RWPE2 (cell line): ENCODE measurements at regions not wholly inside any gene's neighbourhood (a gene's known extent, or its start where the extent isn't known, plus 50 kb on each side); places are given as distances from the start of the nearest gene placed in this dataset.

ENCODE experiments used
- ATAC-seq: fragments of 200-7000 bp; cut with Tn5 transposase; 3 replicates; pipeline ENCODE4 v1.9.1; 2021; ENCODE audit warnings: low read depth
- DNase-seq: peaks from one replicate; pipeline ENCODE4 v3.0.0-alpha.2; 2020; ENCODE audit warnings: low spot score
- H3K27ac ChIP-seq: fragments of 450-650 bp; 2 replicates; pipeline ENCODE4 v1.5.1; 2017; ENCODE audit warnings: mild to moderate bottlenecking; ENCODE audit not compliant: poor library complexity, severe bottlenecking
- H3K27me3 ChIP-seq: fragments of 250-450 bp; sonication (Bioruptor Pico); 2 replicates; pipeline ENCODE4 v1.5.1; 2021; ENCODE audit warnings: mild to moderate bottlenecking, moderate library complexity; ENCODE audit not compliant: insufficient read depth, poor library complexity, severe bottlenecking
- H3K36me3 ChIP-seq: fragments of 250-450 bp; sonication (Bioruptor Pico); 2 replicates; pipeline ENCODE4 v1.5.1; 2020; ENCODE audit warnings: low read depth, mild to moderate bottlenecking, moderate library complexity
- H3K4me1 ChIP-seq: fragments of 250-450 bp; sonication (Bioruptor Pico); 2 replicates; pipeline ENCODE4 v1.5.1; 2021; ENCODE audit warnings: mild to moderate bottlenecking, moderate library complexity; ENCODE audit not compliant: insufficient read depth, poor library complexity, severe bottlenecking
- H3K4me3 ChIP-seq: fragments of 250-450 bp; sonication (Bioruptor Pico); 2 replicates; pipeline ENCODE4 v1.5.1; 2021; ENCODE audit warnings: mild to moderate bottlenecking, moderate library complexity; ENCODE audit not compliant: severe bottlenecking
- H3K9me3 ChIP-seq: fragments of 250-450 bp; sonication (Bioruptor Pico); 2 replicates; pipeline ENCODE4 v1.5.1; 2021; ENCODE audit warnings: mild to moderate bottlenecking, moderate library complexity; ENCODE audit not compliant: severe bottlenecking
- TF ChIP-seq, protein P1 (sequence below): fragments of 450-650 bp; IDR thresholded peaks from one replicate; pipeline ENCODE4 v1.5.1; 2017; ENCODE audit warnings: mild to moderate bottlenecking, moderate library complexity; ENCODE audit not compliant: poor library complexity, severe bottlenecking

GRCh38 chr2:150878356-150878755 lies 383.3 kb downstream of the RBM43 start:
- Histone ChIP-seq H3K36me3 (no peaks in the 10 kb centered on the region), H3K9me3 (no peaks in the 10 kb centered on the region), H3K27me3 (no peaks in the 10 kb centered on the region), H3K4me3 (no peak overlapping the region), H3K27ac (no peak overlapping the region), H3K4me1 (peaks cover 3% of the 10 kb centered on the region)
- ATAC-seq, result peak; percentile 62; the same call in 2 of the 3 replicates
- TF ChIP-seq, protein P1, sequence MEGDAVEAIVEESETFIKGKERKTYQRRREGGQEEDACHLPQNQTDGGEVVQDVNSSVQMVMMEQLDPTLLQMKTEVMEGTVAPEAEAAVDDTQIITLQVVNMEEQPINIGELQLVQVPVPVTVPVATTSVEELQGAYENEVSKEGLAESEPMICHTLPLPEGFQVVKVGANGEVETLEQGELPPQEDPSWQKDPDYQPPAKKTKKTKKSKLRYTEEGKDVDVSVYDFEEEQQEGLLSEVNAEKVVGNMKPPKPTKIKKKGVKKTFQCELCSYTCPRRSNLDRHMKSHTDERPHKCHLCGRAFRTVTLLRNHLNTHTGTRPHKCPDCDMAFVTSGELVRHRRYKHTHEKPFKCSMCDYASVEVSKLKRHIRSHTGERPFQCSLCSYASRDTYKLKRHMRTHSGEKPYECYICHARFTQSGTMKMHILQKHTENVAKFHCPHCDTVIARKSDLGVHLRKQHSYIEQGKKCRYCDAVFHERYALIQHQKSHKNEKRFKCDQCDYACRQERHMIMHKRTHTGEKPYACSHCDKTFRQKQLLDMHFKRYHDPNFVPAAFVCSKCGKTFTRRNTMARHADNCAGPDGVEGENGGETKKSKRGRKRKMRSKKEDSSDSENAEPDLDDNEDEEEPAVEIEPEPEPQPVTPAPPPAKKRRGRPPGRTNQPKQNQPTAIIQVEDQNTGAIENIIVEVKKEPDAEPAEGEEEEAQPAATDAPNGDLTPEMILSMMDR, result no peak
- no peak for DNase-seq

DNA sequence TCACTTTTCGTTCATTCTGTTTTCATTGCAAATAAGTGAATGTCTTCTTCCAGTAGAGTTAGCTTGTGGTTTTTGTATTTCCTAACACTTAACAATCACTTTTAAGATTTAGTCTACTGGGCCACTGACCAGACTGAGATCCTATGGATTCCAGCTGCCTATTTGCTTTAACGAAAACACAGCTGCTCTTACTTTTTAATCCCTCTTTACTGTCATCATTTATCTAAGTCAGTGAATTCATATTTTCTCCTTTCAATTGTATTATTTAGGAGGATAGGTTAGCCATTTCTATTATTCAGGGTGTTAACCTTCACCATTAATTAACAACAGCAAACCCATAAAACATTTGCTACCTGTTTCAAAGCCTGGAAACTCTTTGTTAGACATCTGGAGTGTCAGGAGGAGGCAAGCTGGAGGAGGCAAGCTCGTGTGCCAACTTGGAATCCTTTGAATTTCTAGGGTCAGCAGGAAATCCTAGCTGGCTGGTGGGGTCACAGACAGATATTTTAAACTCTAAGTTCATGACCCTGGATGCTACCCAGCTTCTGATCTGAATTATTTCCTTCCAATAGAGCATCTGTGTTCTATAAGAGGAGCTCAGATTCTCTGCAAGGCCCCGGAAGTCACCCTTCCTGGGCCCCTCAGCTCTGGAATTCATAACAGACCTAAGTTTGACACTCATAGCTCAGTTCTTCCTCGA lies 385.3 kb downstream of the RBM43 start:
- DNase-seq, result no peak

DNA sequence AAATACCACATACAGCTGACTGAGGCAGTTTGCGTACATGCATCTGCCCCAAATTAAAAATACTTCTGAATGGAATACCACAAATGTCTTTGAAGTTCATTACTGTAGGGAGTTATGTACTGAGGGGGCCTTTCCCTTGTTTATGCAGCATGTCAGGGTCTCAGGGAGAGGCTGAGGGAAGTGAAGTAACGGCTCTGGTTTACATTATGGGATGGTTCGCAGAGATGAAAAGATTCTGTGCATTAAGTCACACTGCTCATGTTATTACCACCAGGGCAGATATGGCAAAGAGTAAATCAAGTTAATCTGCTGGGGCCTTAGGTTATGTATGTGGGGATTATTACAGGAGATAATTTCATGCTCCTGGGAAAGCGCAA lies 385.9 kb upstream of the RND3 start:
- no peak for DNase-seq
- Histone ChIP-seq H3K9me3 (no peaks in the 10 kb centered on the region), H3K36me3 (no peaks in the 10 kb centered on the region), H3K4me1 (no peaks in the 10 kb centered on the region), H3K27ac (no peak overlapping the region), H3K4me3 (no peak overlapping the region), H3K27me3 (no peaks in the 10 kb centered on the region)
- TF ChIP-seq, protein P1, result no peak
- no peak for ATAC-seq

More for the DNA sequence above, 385.3 kb downstream of the RBM43 start:
- Histone ChIP-seq H3K4me1 (peaks cover 3% of the 10 kb centered on the region), H3K36me3 (no peaks in the 10 kb centered on the region), H3K9me3 (no peaks in the 10 kb centered on the region), H3K27me3 (no peaks in the 10 kb centered on the region), H3K27ac (no peak overlapping the region), H3K4me3 (no peak overlapping the region)
- ATAC-seq, result no peak
- TF ChIP-seq, protein P1, result no peak

- H3K4me3 ChIP-seq, result no peak overlapping the region
- no peaks in the 10 kb centered on the region for H3K4me1 ChIP-seq
- no peaks in the 10 kb centered on the region for H3K9me3 ChIP-seq
- DNase-seq (no peak), ATAC-seq (no peak)
- H3K27me3 ChIP-seq, result no peaks in the 10 kb centered on the region
- no peaks in the 10 kb centered on the region for H3K36me3 ChIP-seq
- H3K27ac ChIP-seq, result no peak overlapping the region
- TF ChIP-seq, protein P1, result no peak
These were observed 385.4 kb upstream of the RND3 start for GRCh38 chr2:150872756-150873395.

DNA sequence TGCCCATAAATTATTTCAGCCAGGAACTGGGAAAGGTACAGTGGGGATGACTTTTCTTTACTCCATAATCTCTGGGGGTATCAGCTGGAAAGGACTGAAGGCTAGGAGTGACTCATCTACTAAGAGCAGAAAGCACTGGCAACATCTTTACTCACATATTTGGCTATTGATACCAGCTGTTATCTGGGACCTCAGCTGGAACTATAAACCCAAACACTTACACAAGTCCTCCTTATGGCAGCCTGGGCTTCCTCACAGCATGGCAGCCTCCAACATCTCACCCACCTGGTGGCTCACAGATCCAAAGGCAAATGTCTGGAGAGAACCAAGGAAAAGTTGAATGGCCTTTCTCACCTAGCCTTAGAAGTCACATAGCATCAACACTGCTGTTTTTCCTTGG lies 379.0 kb upstream of the RND3 start:
- no peak overlapping the region for H3K4me3 ChIP-seq
- TF ChIP-seq, protein P1, result no peak
- no peak overlapping the region for H3K27ac ChIP-seq
- H3K36me3 ChIP-seq, result no peaks in the 10 kb centered on the region
- H3K27me3 ChIP-seq, result no peaks in the 10 kb centered on the region
- H3K4me1 ChIP-seq, result no peaks in the 10 kb centered on the region
- H3K9me3 ChIP-seq, result no peaks in the 10 kb centered on the region
- no peak for ATAC-seq
- no peak for DNase-seq
